ENCODE measurements at regions not wholly inside any gene's neighbourhood (a gene's known extent, or its start where the extent isn't known, plus 50 kb on each side); places are given as distances from the start of the nearest gene placed in this dataset.

- TF ChIP-seq CTCF (IDR thresholded peaks at IDR 0.05; ENCODE audit: low read length) (no peak), EZH2 (optimal IDR thresholded peaks at IDR 0.05; ENCODE audit: low read depth, low read length) (no peak), EZH2phosphoT487 (IDR thresholded peaks at IDR 0.05; ENCODE audit: low read length) (no peak)
Measured at GRCh38 chr12:45655743-45656142, 73.8 kb upstream of the ARID2 start.

Measured in MM.1S (cell line).